ENCODE measurements at regions not wholly inside any gene's neighbourhood (a gene's known extent, or its start where the extent isn't known, plus 50 kb on each side); places are given as distances from the start of the nearest gene placed in this dataset.

DNA sequence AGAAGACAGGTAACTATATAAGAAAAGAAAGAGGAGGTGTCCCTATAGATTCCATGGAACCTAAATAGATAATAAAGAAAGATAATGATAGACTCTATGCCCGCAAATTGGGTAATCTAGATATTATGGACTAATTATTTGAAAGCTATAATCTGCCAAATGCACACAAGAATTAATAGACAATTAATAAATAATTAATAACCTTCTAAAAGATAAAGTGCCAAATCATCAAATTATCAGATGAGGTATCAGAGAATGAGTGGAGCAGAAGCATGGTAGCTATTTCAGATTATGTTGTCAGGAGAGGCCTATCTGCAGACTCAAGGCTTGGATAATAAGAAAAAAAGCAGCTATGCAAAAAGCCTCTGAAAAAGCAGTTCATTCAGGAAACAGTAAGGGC, 1120.8 kb downstream of the PLA2G4A start:
- no peaks in the 10 kb centered on the region for H3K27me3 ChIP-seq (ENCODE audit: control insufficient read depth, insufficient read depth, low read length)
- H3K4me3 ChIP-seq (ENCODE audit: low read length) = no peak overlapping the region
- no peaks in the 10 kb centered on the region for H3K36me3 ChIP-seq (ENCODE audit: control insufficient read depth, insufficient read depth, low read length)
- no peak for DNase-seq
- peaks cover 12% of the 10 kb centered on the region for H3K9me3 ChIP-seq (ENCODE audit: control insufficient read depth, low read depth, low read length)
- H3K4me1 ChIP-seq (ENCODE audit: control insufficient read depth, insufficient read depth, low read length) = no peaks in the 10 kb centered on the region
- no peak overlapping the region for H3K27ac ChIP-seq (ENCODE audit: low read length)
- WGBS (ENCODE audit: insufficient coverage, low lambda C conversion rate) = 86% methylated on average over 1 of the region's 1 CpG

DNA sequence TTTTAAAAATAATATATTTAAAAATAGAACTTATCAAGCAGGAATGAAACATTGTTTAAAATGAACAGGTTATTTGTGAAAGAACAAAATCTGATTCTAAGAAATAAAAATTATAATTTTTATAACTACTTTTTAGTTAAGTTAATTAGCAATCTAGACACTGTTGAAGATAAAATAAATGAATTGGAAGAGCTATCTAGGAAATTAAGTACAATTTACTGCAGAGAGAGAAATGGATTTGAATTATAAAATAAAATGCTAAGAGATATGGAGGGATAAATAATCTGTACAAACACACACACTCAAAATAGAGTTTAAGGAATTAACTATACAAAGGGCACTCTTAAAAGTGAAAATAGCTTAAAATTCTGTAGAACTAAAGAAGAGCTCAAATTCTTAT, 1123.1 kb downstream of the PLA2G4A start:
- Histone ChIP-seq H3K4me1 (ENCODE audit: control insufficient read depth, insufficient read depth, low read length) (no peaks in the 10 kb centered on the region), H3K4me3 (ENCODE audit: low read length) (no peak overlapping the region), H3K36me3 (ENCODE audit: control insufficient read depth, insufficient read depth, low read length) (no peaks in the 10 kb centered on the region), H3K27ac (ENCODE audit: low read length) (no peak overlapping the region), H3K27me3 (ENCODE audit: control insufficient read depth, insufficient read depth, low read length) (no peaks in the 10 kb centered on the region), H3K9me3 (ENCODE audit: control insufficient read depth, low read depth, low read length) (peaks cover 8% of the 10 kb centered on the region)
- DNase-seq = no peak

DNA sequence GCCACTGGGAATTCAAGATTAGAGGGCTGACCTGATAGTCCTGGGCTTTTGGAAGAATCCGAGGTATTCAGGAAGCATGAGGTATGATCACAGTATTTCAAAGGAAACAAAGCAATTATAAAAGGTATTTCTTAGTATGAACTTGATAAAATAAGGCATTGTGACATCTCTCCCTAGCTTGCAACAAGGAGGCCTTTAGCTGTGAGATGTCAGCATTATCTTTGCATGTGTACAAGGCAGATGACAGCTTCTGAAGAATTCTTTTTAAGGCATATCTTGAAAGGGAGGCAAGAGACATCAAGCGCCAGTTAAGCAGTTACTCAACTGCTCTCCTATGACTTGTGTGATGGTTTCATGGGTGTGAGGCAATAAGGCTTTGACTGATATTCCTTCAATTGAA, 1123.7 kb downstream of the PLA2G4A start:
- WGBS (ENCODE audit: insufficient coverage, low lambda C conversion rate) = no CpG with 5 or more reads among the region's 2 CpGs
- no peak overlapping the region for H3K4me3 ChIP-seq (ENCODE audit: low read length)
- H3K27ac ChIP-seq (ENCODE audit: low read length) = no peak overlapping the region
- H3K27me3 ChIP-seq (ENCODE audit: control insufficient read depth, insufficient read depth, low read length) = no peaks in the 10 kb centered on the region
- no peak for DNase-seq
- H3K9me3 ChIP-seq (ENCODE audit: control insufficient read depth, low read depth, low read length) = peaks cover 5% of the 10 kb centered on the region
- H3K36me3 ChIP-seq (ENCODE audit: control insufficient read depth, insufficient read depth, low read length) = no peaks in the 10 kb centered on the region
- H3K4me1 ChIP-seq (ENCODE audit: control insufficient read depth, insufficient read depth, low read length) = no peaks in the 10 kb centered on the region

DNA sequence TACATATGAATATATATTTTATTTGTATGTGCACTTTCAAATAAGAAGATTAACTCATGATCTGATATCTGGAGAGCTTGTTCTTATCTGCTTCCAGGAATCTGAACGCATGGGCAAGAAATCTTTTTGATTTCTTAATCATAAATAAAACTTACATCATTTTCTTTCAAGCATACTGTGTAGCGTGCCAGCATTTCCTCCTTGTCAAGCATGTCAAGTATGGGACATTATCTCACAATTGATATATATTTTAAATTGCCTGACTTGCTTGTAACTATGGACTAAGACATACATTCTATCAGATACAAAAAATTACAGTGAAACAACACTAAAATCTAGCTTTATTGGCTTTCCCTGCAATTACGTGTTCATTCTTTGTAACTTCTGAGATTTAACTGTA, 1128.2 kb downstream of the PLA2G4A start:
- Histone ChIP-seq H3K27ac (ENCODE audit: low read length) (no peak overlapping the region), H3K36me3 (ENCODE audit: control insufficient read depth, insufficient read depth, low read length) (no peaks in the 10 kb centered on the region), H3K9me3 (ENCODE audit: control insufficient read depth, low read depth, low read length) (no peaks in the 10 kb centered on the region), H3K27me3 (ENCODE audit: control insufficient read depth, insufficient read depth, low read length) (no peaks in the 10 kb centered on the region), H3K4me3 (ENCODE audit: low read length) (no peak overlapping the region), H3K4me1 (ENCODE audit: control insufficient read depth, insufficient read depth, low read length) (no peaks in the 10 kb centered on the region)
- WGBS (ENCODE audit: insufficient coverage, low lambda C conversion rate) = 83% methylated on average over 1 of the region's 3 CpGs
- no peak for DNase-seq

DNA sequence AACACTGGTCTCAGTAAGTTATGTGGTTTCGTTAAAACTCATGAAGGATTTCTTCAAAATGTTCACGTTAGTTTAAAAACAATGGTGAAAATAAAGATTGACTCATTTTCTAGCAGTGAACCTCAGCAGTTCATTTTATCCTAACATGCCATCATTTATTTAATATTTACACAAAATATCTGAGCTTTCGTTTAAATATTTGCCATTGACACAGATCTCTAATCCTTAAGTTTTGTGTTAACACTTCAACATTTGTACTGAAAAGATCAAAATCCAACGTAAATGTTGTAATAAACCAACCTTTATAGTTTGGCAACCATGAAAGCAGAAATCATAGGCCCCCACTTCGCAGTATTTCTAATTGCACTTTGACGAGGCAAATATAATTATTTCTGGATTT, 1129.5 kb downstream of the PLA2G4A start:
- WGBS (ENCODE audit: insufficient coverage, low lambda C conversion rate) = 0% methylated on average over 1 of the region's 6 CpGs
- H3K27me3 ChIP-seq (ENCODE audit: control insufficient read depth, insufficient read depth, low read length) = no peaks in the 10 kb centered on the region
- H3K27ac ChIP-seq (ENCODE audit: low read length) = no peak overlapping the region
- no peak for DNase-seq
- H3K9me3 ChIP-seq (ENCODE audit: control insufficient read depth, low read depth, low read length) = no peaks in the 10 kb centered on the region
- no peaks in the 10 kb centered on the region for H3K4me1 ChIP-seq (ENCODE audit: control insufficient read depth, insufficient read depth, low read length)
- H3K4me3 ChIP-seq (ENCODE audit: low read length) = no peak overlapping the region
- no peaks in the 10 kb centered on the region for H3K36me3 ChIP-seq (ENCODE audit: control insufficient read depth, insufficient read depth, low read length)

DNA sequence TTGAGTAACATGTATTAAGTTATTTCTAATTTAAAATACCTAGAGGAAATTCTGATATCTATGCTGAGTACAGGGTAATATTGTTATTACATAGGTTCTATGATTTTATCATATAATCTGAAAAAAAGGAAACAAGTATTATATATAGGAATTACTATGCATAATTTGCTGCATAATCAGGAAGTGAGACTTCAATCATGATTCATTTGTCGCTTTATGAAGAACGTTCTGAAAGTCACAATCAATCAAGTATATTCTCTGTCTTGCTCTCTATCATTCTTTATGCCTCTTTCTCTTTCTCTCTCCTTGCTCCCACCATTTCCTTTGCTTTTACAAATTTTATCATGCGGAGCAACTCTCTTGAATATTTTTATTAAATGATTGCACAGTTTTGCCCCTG, 1130.3 kb downstream of the PLA2G4A start:
- no peak for DNase-seq
- H3K9me3 ChIP-seq (ENCODE audit: control insufficient read depth, low read depth, low read length) = no peaks in the 10 kb centered on the region
- no peaks in the 10 kb centered on the region for H3K36me3 ChIP-seq (ENCODE audit: control insufficient read depth, insufficient read depth, low read length)
- WGBS (ENCODE audit: insufficient coverage, low lambda C conversion rate) = 87% methylated on average over 3 of the region's 3 CpGs
- no peak overlapping the region for H3K27ac ChIP-seq (ENCODE audit: low read length)
- no peaks in the 10 kb centered on the region for H3K27me3 ChIP-seq (ENCODE audit: control insufficient read depth, insufficient read depth, low read length)
- no peak overlapping the region for H3K4me3 ChIP-seq (ENCODE audit: low read length)
- no peaks in the 10 kb centered on the region for H3K4me1 ChIP-seq (ENCODE audit: control insufficient read depth, insufficient read depth, low read length)

DNA sequence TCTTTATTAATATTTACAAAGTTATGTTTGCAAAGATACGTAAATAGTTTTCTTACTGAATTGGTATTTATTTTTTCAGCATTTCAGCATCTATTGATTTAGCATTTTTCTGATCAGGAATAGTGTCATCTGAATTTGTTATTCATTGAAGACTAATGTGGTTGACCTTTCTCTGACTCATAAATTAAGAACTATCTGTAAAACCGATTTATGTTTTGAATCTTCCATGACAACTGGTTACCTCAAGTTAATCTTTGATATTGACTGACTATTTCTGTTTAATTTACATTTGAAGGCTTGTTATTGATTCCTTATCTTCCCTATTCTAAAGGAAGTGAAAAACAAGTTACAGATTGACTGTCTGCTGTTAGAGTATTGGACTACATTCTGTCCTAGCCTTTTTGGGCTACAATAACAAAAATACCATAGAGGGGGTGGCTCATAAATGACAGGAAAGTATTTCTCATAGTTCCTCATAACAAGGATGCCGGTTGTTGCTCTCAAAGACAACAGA, 1131.4 kb downstream of the PLA2G4A start:
- Histone ChIP-seq H3K9me3 (ENCODE audit: control insufficient read depth, low read depth, low read length) (no peaks in the 10 kb centered on the region), H3K4me1 (ENCODE audit: control insufficient read depth, insufficient read depth, low read length) (no peaks in the 10 kb centered on the region), H3K27me3 (ENCODE audit: control insufficient read depth, insufficient read depth, low read length) (no peaks in the 10 kb centered on the region), H3K36me3 (ENCODE audit: control insufficient read depth, insufficient read depth, low read length) (no peaks in the 10 kb centered on the region), H3K27ac (ENCODE audit: low read length) (no peak overlapping the region), H3K4me3 (ENCODE audit: low read length) (no peak overlapping the region)
- 70% methylated on average over 2 of the region's 3 CpGs for WGBS (ENCODE audit: insufficient coverage, low lambda C conversion rate)
- no peak for DNase-seq

DNA sequence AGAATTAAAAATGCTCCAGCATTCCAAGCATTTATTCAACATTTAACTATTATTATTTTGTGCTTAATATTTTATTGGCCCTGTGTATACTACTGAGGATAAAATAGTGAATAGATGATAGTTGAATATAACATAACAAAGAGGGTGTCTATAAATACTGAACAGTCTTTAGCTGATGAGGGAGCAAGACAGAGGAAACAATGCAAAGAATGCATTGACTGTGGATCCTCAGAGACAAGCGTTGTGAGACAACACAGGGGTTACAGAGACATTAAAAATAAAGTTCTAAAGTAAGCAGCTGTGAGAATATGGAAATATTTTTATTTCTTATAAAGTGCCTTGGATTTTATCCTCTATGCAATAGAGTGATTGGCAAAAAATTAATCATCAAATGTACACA, 1133.1 kb downstream of the PLA2G4A start:
- WGBS (ENCODE audit: insufficient coverage, low lambda C conversion rate) = no CpG with 5 or more reads among the region's 1 CpG
- no peak for DNase-seq
- no peak overlapping the region for H3K27ac ChIP-seq (ENCODE audit: low read length)
- no peaks in the 10 kb centered on the region for H3K4me1 ChIP-seq (ENCODE audit: control insufficient read depth, insufficient read depth, low read length)
- H3K4me3 ChIP-seq (ENCODE audit: low read length) = no peak overlapping the region
- no peaks in the 10 kb centered on the region for H3K36me3 ChIP-seq (ENCODE audit: control insufficient read depth, insufficient read depth, low read length)
- no peaks in the 10 kb centered on the region for H3K9me3 ChIP-seq (ENCODE audit: control insufficient read depth, low read depth, low read length)
- no peaks in the 10 kb centered on the region for H3K27me3 ChIP-seq (ENCODE audit: control insufficient read depth, insufficient read depth, low read length)

DNA sequence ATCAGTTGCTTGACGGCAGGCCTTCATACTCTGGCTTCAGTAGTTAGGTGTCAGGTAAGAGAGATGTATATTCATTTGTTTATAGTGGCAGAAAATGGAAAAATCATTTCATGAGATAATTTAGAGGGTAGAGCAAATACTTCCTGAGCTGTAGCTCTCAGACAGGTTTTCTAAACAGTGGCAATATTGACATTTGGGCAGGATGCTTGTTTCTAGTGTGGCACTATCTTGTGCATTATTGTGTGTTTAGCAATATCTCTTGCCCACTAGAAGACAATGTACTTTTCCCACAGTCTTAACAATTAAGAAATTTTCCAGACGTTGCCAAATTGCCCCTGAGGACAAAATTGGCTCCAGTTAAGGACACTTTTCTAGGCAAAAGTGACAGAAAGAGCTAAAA, 1143.1 kb downstream of the PLA2G4A start:
- DNase-seq = no peak
- Histone ChIP-seq H3K27me3 (ENCODE audit: control insufficient read depth, insufficient read depth, low read length) (no peaks in the 10 kb centered on the region), H3K9me3 (ENCODE audit: control insufficient read depth, low read depth, low read length) (no peaks in the 10 kb centered on the region), H3K4me1 (ENCODE audit: control insufficient read depth, insufficient read depth, low read length) (no peaks in the 10 kb centered on the region), H3K36me3 (ENCODE audit: control insufficient read depth, insufficient read depth, low read length) (no peaks in the 10 kb centered on the region), H3K4me3 (ENCODE audit: low read length) (no peak overlapping the region), H3K27ac (ENCODE audit: low read length) (no peak overlapping the region)
- WGBS (ENCODE audit: insufficient coverage, low lambda C conversion rate) = 100% methylated on average over 1 of the region's 2 CpGs

DNA sequence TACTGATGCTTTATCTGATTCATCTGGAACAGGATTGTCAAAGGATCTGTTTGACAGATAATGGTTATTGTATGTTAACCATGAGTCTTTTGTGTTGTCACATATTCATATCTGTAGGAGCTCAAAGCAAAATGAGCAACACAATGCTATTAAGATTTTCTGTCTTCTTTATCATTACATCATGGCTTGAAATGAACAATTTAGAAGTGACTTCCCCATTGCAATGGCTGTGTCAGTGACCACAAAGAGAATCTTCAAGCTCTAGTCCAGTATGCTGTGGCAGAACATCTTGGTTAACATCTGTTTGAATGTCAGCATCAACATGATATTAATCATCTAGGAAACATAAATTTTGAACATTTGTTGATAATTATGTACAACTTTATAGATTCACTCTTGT, 1148.5 kb downstream of the PLA2G4A start:
- no peaks in the 10 kb centered on the region for H3K27me3 ChIP-seq (ENCODE audit: control insufficient read depth, insufficient read depth, low read length)
- H3K4me3 ChIP-seq (ENCODE audit: low read length) = no peak overlapping the region
- no peaks in the 10 kb centered on the region for H3K9me3 ChIP-seq (ENCODE audit: control insufficient read depth, low read depth, low read length)
- no peak for DNase-seq
- H3K36me3 ChIP-seq (ENCODE audit: control insufficient read depth, insufficient read depth, low read length) = no peaks in the 10 kb centered on the region
- no peaks in the 10 kb centered on the region for H3K4me1 ChIP-seq (ENCODE audit: control insufficient read depth, insufficient read depth, low read length)
- H3K27ac ChIP-seq (ENCODE audit: low read length) = no peak overlapping the region

DNA sequence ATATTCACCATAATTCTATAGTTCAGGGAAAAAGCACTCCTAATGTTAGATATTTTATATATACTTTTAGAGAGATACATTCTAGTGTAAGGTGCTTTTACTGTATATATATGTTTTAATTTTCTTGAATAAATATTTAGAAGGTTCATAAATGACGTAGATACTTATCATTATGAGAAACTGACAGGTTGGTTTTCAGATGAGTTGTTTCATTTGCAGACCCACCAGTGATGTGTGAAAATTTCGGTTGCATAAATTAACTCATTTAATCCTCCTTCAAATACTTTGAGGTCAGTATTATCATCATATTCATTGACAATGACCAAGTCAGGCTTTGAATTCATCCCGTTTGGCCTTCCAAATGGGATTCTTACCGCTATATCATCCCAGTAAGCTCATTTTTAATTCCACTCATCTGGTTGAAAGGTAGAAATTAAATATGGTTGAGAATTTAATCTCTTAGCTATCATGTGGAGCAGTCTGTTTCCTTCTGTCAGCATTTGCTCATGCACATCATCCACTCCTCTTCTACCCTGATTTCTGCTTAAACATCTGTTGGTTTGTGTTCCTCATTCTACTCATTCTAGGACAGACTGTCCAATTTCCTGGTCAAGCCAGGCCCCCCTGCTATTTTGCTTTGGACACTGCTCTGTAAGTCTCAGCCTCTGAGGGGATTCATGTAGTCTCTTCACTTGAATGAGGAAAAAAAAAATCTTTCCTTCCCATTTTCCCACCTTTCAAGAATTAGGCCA, 1156.6 kb downstream of the PLA2G4A start:
- no peaks in the 10 kb centered on the region for H3K36me3 ChIP-seq (ENCODE audit: control insufficient read depth, insufficient read depth, low read length)
- WGBS (ENCODE audit: insufficient coverage, low lambda C conversion rate) = no CpG with 5 or more reads among the region's 4 CpGs
- no peaks in the 10 kb centered on the region for H3K27me3 ChIP-seq (ENCODE audit: control insufficient read depth, insufficient read depth, low read length)
- H3K9me3 ChIP-seq (ENCODE audit: control insufficient read depth, low read depth, low read length) = no peaks in the 10 kb centered on the region
- no peak for DNase-seq
- no peak overlapping the region for H3K27ac ChIP-seq (ENCODE audit: low read length)
- no peak overlapping the region for H3K4me3 ChIP-seq (ENCODE audit: low read length)
- H3K4me1 ChIP-seq (ENCODE audit: control insufficient read depth, insufficient read depth, low read length) = no peaks in the 10 kb centered on the region
